ENCODE measurements at regions not wholly inside any gene's neighbourhood (a gene's known extent, or its start where the extent isn't known, plus 50 kb on each side); places are given as distances from the start of the nearest gene placed in this dataset.

DNA sequence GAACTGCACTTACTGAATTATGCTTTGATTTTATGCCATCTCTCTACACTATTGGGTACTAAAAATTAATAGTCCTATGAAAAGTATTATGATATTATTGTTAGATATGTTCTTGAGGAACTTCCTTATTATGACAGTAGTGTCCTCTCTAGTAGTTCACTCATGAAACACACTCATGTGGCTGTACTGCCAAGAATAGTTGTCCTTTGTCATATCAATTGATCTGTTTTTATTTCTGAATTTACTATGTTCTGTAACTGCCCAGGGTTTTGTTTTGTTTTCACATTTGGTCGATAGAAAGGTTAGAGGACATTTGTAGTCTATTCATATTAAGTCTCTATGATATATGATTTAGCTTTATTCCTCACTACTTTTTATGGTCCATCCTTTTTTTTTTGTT lies 215.2 kb downstream of the PPARGC1A start:
- TF ChIP-seq CTCF (conservative IDR thresholded peaks at IDR 0.05; ENCODE audit: low read depth, low read length) (no peak), EZH2 (IDR thresholded peaks at IDR 0.05; ENCODE audit: low read length, unreplicated experiment) (no peak), EZH2phosphoT487 (IDR thresholded peaks at IDR 0.05; ENCODE audit: borderline replicate concordance, low read length) (no peak)
- intact Hi-C loops (cut with micrococcal nuclease), result no loop called here
- no peaks in the 10 kb centered on the region for H4K20me1 ChIP-seq (ENCODE audit: low read length)
- no TSS peak for BruUV-seq (replicated peaks)
- no peaks in the 10 kb centered on the region for H3K36me3 ChIP-seq (ENCODE audit: low read depth, low read length)
- no peak overlapping the region for H2AFZ ChIP-seq (ENCODE audit: low read length)
- DNase-seq, result no peak
- no peaks in the 10 kb centered on the region for H3K27me3 ChIP-seq (ENCODE audit: low read length)
- no peaks in the 10 kb centered on the region for H3K9me2 ChIP-seq (replicated peaks; ENCODE audit: low read length)
- H3K9me3 ChIP-seq (ENCODE audit: low read length), result no peaks in the 10 kb centered on the region
- POLR2A ChIA-PET (ENCODE audit: unreplicated experiment), result no interaction called here
- no peak overlapping the region for H3K4me3 ChIP-seq (ENCODE audit: low read length)
- no peak overlapping the region for H3K4me2 ChIP-seq (ENCODE audit: low read length)
- no peak overlapping the region for H3K27ac ChIP-seq (ENCODE audit: low read length)
- ATAC-seq, result no peak
- no peak overlapping the region for H3K9ac ChIP-seq (ENCODE audit: low read length)
- H3K4me1 ChIP-seq (ENCODE audit: insufficient read depth, low read length), result no peaks in the 10 kb centered on the region
- H3K79me2 ChIP-seq (ENCODE audit: low read length), result no peaks in the 10 kb centered on the region
- CTCF ChIA-PET, result no interaction called here
- no peaks in the 10 kb centered on the region for H3F3A ChIP-seq (ENCODE audit: low read length, unreplicated experiment)

GRCh38 chr4:23667659-23668058 lies 222.2 kb downstream of the PPARGC1A start:
- POLR2A ChIA-PET (ENCODE audit: unreplicated experiment), result no interaction called here
- H3K36me3 ChIP-seq (ENCODE audit: low read depth, low read length), result no peaks in the 10 kb centered on the region
- no peaks in the 10 kb centered on the region for H3K79me2 ChIP-seq (ENCODE audit: low read length)
- no peak for TF ChIP-seq EZH2phosphoT487 (IDR thresholded peaks at IDR 0.05; ENCODE audit: borderline replicate concordance, low read length)
- no peak for TF ChIP-seq EZH2 (IDR thresholded peaks at IDR 0.05; ENCODE audit: low read length, unreplicated experiment)
- no peak for TF ChIP-seq CTCF (conservative IDR thresholded peaks at IDR 0.05; ENCODE audit: low read depth, low read length)
- H3K4me3 ChIP-seq (ENCODE audit: low read length), result no peak overlapping the region
- intact Hi-C loops (cut with micrococcal nuclease), result no loop called here
- H2AFZ ChIP-seq (ENCODE audit: low read length), result no peak overlapping the region
- ATAC-seq (no peak), DNase-seq (no peak)
- no peaks in the 10 kb centered on the region for H3F3A ChIP-seq (ENCODE audit: low read length, unreplicated experiment)
- no peak overlapping the region for H3K27ac ChIP-seq (ENCODE audit: low read length)
- H3K9me3 ChIP-seq (ENCODE audit: low read length), result no peaks in the 10 kb centered on the region
- CTCF ChIA-PET, result no interaction called here
- no peaks in the 10 kb centered on the region for H3K4me1 ChIP-seq (ENCODE audit: insufficient read depth, low read length)
- H4K20me1 ChIP-seq (ENCODE audit: low read length), result no peaks in the 10 kb centered on the region
- no TSS peak for BruUV-seq (replicated peaks)
- H3K4me2 ChIP-seq (ENCODE audit: low read length), result no peak overlapping the region
- H3K9ac ChIP-seq (ENCODE audit: low read length), result no peak overlapping the region
- H3K9me2 ChIP-seq (replicated peaks; ENCODE audit: low read length), result no peaks in the 10 kb centered on the region
- no peaks in the 10 kb centered on the region for H3K27me3 ChIP-seq (ENCODE audit: low read length)

DNA sequence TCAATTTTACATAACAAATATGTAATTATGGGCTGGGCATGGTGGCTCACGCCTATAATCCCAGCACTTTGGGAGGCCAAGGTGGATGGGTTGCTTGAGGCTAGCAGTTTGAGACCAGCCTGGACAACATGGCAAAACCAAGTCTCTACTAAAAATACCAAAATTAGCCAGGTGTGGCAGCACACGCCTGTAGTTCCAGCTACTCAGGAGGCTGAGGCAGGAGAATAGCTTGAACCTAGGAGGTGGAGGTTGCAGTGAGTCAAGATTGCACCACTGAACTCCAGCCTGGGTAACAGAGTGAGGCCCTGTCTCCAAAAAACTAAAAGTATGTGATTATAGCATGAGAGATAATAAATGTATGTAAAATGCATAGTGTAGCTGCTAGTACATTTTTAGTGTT lies 229.0 kb downstream of the PPARGC1A start:
- POLR2A ChIA-PET (ENCODE audit: unreplicated experiment), result no interaction called here
- DNase-seq (no peak), ATAC-seq (no peak)
- no peak overlapping the region for H3K4me2 ChIP-seq (ENCODE audit: low read length)
- H2AFZ ChIP-seq (ENCODE audit: low read length), result no peak overlapping the region
- H3K27ac ChIP-seq (ENCODE audit: low read length), result no peak overlapping the region
- no peaks in the 10 kb centered on the region for H3K36me3 ChIP-seq (ENCODE audit: low read depth, low read length)
- CTCF ChIA-PET, result no interaction called here
- no peaks in the 10 kb centered on the region for H3K79me2 ChIP-seq (ENCODE audit: low read length)
- H3K9me2 ChIP-seq (replicated peaks; ENCODE audit: low read length), result no peaks in the 10 kb centered on the region
- no peaks in the 10 kb centered on the region for H3F3A ChIP-seq (ENCODE audit: low read length, unreplicated experiment)
- no peaks in the 10 kb centered on the region for H3K4me1 ChIP-seq (ENCODE audit: insufficient read depth, low read length)
- H3K4me3 ChIP-seq (ENCODE audit: low read length), result no peak overlapping the region
- H3K9ac ChIP-seq (ENCODE audit: low read length), result no peak overlapping the region
- 0 out of 2 replicates have a peak, but pooled peaks have one; percentile 16 for TF ChIP-seq CTCF (conservative IDR thresholded peaks at IDR 0.05; ENCODE audit: low read depth, low read length)
- TF ChIP-seq EZH2 (IDR thresholded peaks at IDR 0.05; ENCODE audit: low read length, unreplicated experiment), result no peak
- no peak for TF ChIP-seq EZH2phosphoT487 (IDR thresholded peaks at IDR 0.05; ENCODE audit: borderline replicate concordance, low read length)
- H4K20me1 ChIP-seq (ENCODE audit: low read length), result no peaks in the 10 kb centered on the region
- H3K27me3 ChIP-seq (ENCODE audit: low read length), result no peaks in the 10 kb centered on the region
- no TSS peak for BruUV-seq (replicated peaks)
- intact Hi-C loops (cut with micrococcal nuclease), result no loop called here
- H3K9me3 ChIP-seq (ENCODE audit: low read length), result no peaks in the 10 kb centered on the region

Measured in PC-3 (cell line).